ENCODE measurements at regions not wholly inside any gene's neighbourhood (a gene's known extent, or its start where the extent isn't known, plus 50 kb on each side); places are given as distances from the start of the nearest gene placed in this dataset.

- H2BK5ac ChIP-seq (ENCODE audit: insufficient read length, low read length), result no peak overlapping the region
- no peak overlapping the region for H2BK20ac ChIP-seq (ENCODE audit: low read depth, low read length, poor library complexity, severe bottlenecking)
- no peak overlapping the region for H3K9ac ChIP-seq (ENCODE audit: extremely low read depth, insufficient read length, low read length)
- DNase-seq, result no peak
- no CpG with 5 or more reads among the region's 2 CpGs for WGBS (ENCODE audit: extremely low coverage, insufficient read length, low lambda C conversion rate)
- H4K8ac ChIP-seq (replicated peaks; ENCODE audit: insufficient read length, low read depth, low read length), result no peak overlapping the region
- H4K91ac ChIP-seq (ENCODE audit: insufficient read length, low read depth, low read length), result no peak overlapping the region
- H3K9me3 Mint-ChIP-seq, result no peaks in the 10 kb centered on the region
- no peak for TF ChIP-seq CTCF (conservative IDR thresholded peaks at IDR 0.05)
- H3K4me1 Mint-ChIP-seq, result no peaks in the 10 kb centered on the region
- H3K14ac ChIP-seq (ENCODE audit: insufficient read depth, low read length), result no peak overlapping the region
- H3K18ac ChIP-seq (ENCODE audit: insufficient read length, low read depth, low read length), result no peak overlapping the region
- no peak overlapping the region for H2BK12ac ChIP-seq (ENCODE audit: insufficient read length, low read depth, low read length)
- H3K79me2 ChIP-seq (ENCODE audit: insufficient read depth, low read length), result no peaks in the 10 kb centered on the region
- H3K36me3 Mint-ChIP-seq (ENCODE audit: insufficient read depth in 1 of 3, low read depth in 3 of 3), result no peaks in the 10 kb centered on the region
- H2BK15ac ChIP-seq (ENCODE audit: low read depth, low read length), result no peak overlapping the region
- no peak overlapping the region for H2AFZ ChIP-seq (ENCODE audit: low read length)
- no peak overlapping the region for H3K56ac ChIP-seq (ENCODE audit: insufficient read length, low read depth, low read length)
- no peak overlapping the region for H3K27ac Mint-ChIP-seq
- no peaks in the 10 kb centered on the region for H4K20me1 ChIP-seq (ENCODE audit: control insufficient read depth, insufficient read depth, insufficient read length)
- no peak overlapping the region for H2BK120ac ChIP-seq (ENCODE audit: low read depth, low read length, poor library complexity, severe bottlenecking)
- no peaks in the 10 kb centered on the region for H3K27me3 Mint-ChIP-seq (ENCODE audit: low read depth)
- H3K23ac ChIP-seq (ENCODE audit: insufficient read length, low read depth, low read length), result no peak overlapping the region
- H2AK5ac ChIP-seq (ENCODE audit: insufficient read length, low read length), result no peak overlapping the region
- no peak overlapping the region for H4K5ac ChIP-seq (ENCODE audit: insufficient read length, low read depth, low read length)
- H3K9me3 ChIP-seq (ENCODE audit: control insufficient read depth, low read depth, low read length), result no peaks in the 10 kb centered on the region
- H3K79me1 ChIP-seq (ENCODE audit: insufficient read depth, low read depth, low read length, poor library complexity, severe bottlenecking), result no peaks in the 10 kb centered on the region
- H3K27ac ChIP-seq (ENCODE audit: insufficient read length, low read depth, low read length), result no peak overlapping the region
- no peak overlapping the region for H3K4me2 ChIP-seq (ENCODE audit: insufficient read depth, insufficient read length, low read length)
- no peak overlapping the region for H3K4ac ChIP-seq (ENCODE audit: low read depth, low read length)
- H3T11ph ChIP-seq (ENCODE audit: low read length), result no peak overlapping the region
- no peaks in the 10 kb centered on the region for H3K4me1 ChIP-seq (ENCODE audit: insufficient read depth, low read length)
- H3K27me3 ChIP-seq (ENCODE audit: insufficient read depth, low read length), result no peaks in the 10 kb centered on the region
- no peak overlapping the region for H3K4me3 Mint-ChIP-seq
- no peaks in the 10 kb centered on the region for H3K23me2 ChIP-seq (ENCODE audit: insufficient read length, low read depth, low read length, poor library complexity, severe bottlenecking)
These were observed 324.7 kb downstream of the INHBA start for GRCh38 chr7:41378156-41378555.

Measured in H9 (cell line).